ENCODE measurements at regions not wholly inside any gene's neighbourhood (a gene's known extent, or its start where the extent isn't known, plus 50 kb on each side); places are given as distances from the start of the nearest gene placed in this dataset.

GRCh38 chr5:35357973-35358372 is 127.7 kb upstream of the PRLR start:
- no peak overlapping the region for H3K27ac ChIP-seq
- no peaks in the 10 kb centered on the region for H3K4me1 ChIP-seq
- no peaks in the 10 kb centered on the region for H3K36me3 ChIP-seq
- TF ChIP-seq CTCF (IDR thresholded peaks at IDR 0.05), result no peak
- no peak overlapping the region for H3K4me3 ChIP-seq
- H3K27me3 ChIP-seq, result no peaks in the 10 kb centered on the region
- intact Hi-C loops (cut with DNase I), result no loop called here
- DNase-seq (ENCODE audit: low spot score in 2 of 2), result no peak
- H3K9me3 ChIP-seq, result no peaks in the 10 kb centered on the region

- H3K27me3 ChIP-seq, result no peaks in the 10 kb centered on the region
- intact Hi-C loops (cut with DNase I), result no loop called here
- H3K9me3 ChIP-seq, result no peaks in the 10 kb centered on the region
- H3K27ac ChIP-seq, result no peak overlapping the region
- no peak overlapping the region for H3K4me3 ChIP-seq
- DNase-seq (ENCODE audit: low spot score in 2 of 2), result no peak
- no peaks in the 10 kb centered on the region for H3K4me1 ChIP-seq
- no peaks in the 10 kb centered on the region for H3K36me3 ChIP-seq
- no peak for TF ChIP-seq CTCF (IDR thresholded peaks at IDR 0.05)
These were observed 126.4 kb upstream of the PRLR start for GRCh38 chr5:35356725-35357124.

GRCh38 chr5:35354751-35355150 is 124.5 kb upstream of the PRLR start:
- H3K4me3 ChIP-seq, result no peak overlapping the region
- no peaks in the 10 kb centered on the region for H3K4me1 ChIP-seq
- H3K9me3 ChIP-seq, result no peaks in the 10 kb centered on the region
- intact Hi-C loops (cut with DNase I), result no loop called here
- DNase-seq (ENCODE audit: low spot score in 2 of 2), result no peak
- no peak for TF ChIP-seq CTCF (IDR thresholded peaks at IDR 0.05)
- H3K27ac ChIP-seq, result no peak overlapping the region
- H3K27me3 ChIP-seq, result no peaks in the 10 kb centered on the region
- no peaks in the 10 kb centered on the region for H3K36me3 ChIP-seq

GRCh38 chr5:35345222-35345621 is 114.9 kb upstream of the PRLR start:
- Histone ChIP-seq H3K4me3 (no peak overlapping the region), H3K36me3 (no peaks in the 10 kb centered on the region), H3K27ac (no peak overlapping the region), H3K9me3 (no peaks in the 10 kb centered on the region), H3K27me3 (no peaks in the 10 kb centered on the region), H3K4me1 (no peaks in the 10 kb centered on the region)
- no peak for DNase-seq (ENCODE audit: low spot score in 2 of 2)
- intact Hi-C loops (cut with DNase I), result no loop called here
- no peak for TF ChIP-seq CTCF (IDR thresholded peaks at IDR 0.05)

GRCh38 chr5:35342664-35343063 is 112.4 kb upstream of the PRLR start:
- Histone ChIP-seq H3K9me3 (no peaks in the 10 kb centered on the region), H3K27ac (no peak overlapping the region), H3K27me3 (no peaks in the 10 kb centered on the region), H3K36me3 (no peaks in the 10 kb centered on the region), H3K4me3 (no peak overlapping the region), H3K4me1 (no peaks in the 10 kb centered on the region)
- no peak for TF ChIP-seq CTCF (IDR thresholded peaks at IDR 0.05)
- no peak for DNase-seq (ENCODE audit: low spot score in 2 of 2)
- intact Hi-C loops (cut with DNase I), result no loop called here

- no peak for DNase-seq (ENCODE audit: low spot score in 2 of 2)
- no peaks in the 10 kb centered on the region for H3K27me3 ChIP-seq
- no peaks in the 10 kb centered on the region for H3K36me3 ChIP-seq
- no peak for TF ChIP-seq CTCF (IDR thresholded peaks at IDR 0.05)
- H3K9me3 ChIP-seq, result no peaks in the 10 kb centered on the region
- intact Hi-C loops (cut with DNase I), result no loop called here
- H3K27ac ChIP-seq, result no peak overlapping the region
- H3K4me1 ChIP-seq, result no peaks in the 10 kb centered on the region
- no peak overlapping the region for H3K4me3 ChIP-seq
These were observed 110.9 kb upstream of the PRLR start for GRCh38 chr5:35341189-35341588.
